22Rv1 (cell line): ENCODE measurements at regions not wholly inside any gene's neighbourhood (a gene's known extent, or its start where the extent isn't known, plus 50 kb on each side); places are given as distances from the start of the nearest gene placed in this dataset.
A peak's percentile ranks its signal among the peaks of the same experiment; 100 is the strongest.

Experiments used
- H3K27ac ChIP-seq: fragments of 450-650 bp; 2 replicates; pipeline ENCODE4 v1.5.1; 2017
- CTCF ChIP-seq: fragments of 450-650 bp; IDR thresholded peaks from 2 replicates; pipeline ENCODE4 v1.5.1; 2017; ENCODE audit warnings: mild to moderate bottlenecking
- ZFX ChIP-seq: fragments of 450-650 bp; IDR thresholded peaks from 2 replicates; pipeline ENCODE4 v1.6.1; 2017; ENCODE audit warnings: antibody characterized with exemption, borderline replicate concordance

GRCh38 chr3:152555666-152556291, 279.2 kb upstream of the P2RY1 start:
- TF ChIP-seq ZFX: no peak
- TF ChIP-seq CTCF: no peak
- no peak overlapping the region for H3K27ac ChIP-seq

- no peak for TF ChIP-seq ZFX
- no peak for TF ChIP-seq CTCF
- H3K27ac ChIP-seq: no peak overlapping the region
These were observed 278.1 kb upstream of the P2RY1 start for GRCh38 chr3:152556731-152557254.

- TF ChIP-seq CTCF (no peak), ZFX (no peak)
- no peak overlapping the region for H3K27ac ChIP-seq
These were observed 277.5 kb upstream of the P2RY1 start for GRCh38 chr3:152557302-152557999.

DNA sequence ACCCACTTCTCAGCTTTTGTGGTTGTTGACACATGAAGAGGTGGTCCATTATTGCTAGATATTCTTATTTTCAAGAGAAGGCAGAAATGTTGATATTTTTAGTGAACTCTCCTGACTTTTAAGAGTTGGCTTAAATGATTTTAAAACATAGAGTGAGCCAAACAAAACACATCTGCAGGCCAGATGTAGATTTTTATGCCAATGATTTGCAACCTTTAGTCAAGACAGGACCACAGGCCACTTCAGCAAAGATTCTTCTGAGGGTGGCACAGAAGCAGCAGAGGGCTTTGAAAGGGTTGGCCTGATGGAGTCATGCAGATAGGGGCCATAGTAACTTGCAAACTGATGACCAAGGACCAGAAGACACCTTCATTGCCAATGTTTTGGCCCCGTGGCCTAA, 276.5 kb upstream of the P2RY1 start:
- TF ChIP-seq ZFX: no peak
- TF ChIP-seq CTCF: no peak

DNA sequence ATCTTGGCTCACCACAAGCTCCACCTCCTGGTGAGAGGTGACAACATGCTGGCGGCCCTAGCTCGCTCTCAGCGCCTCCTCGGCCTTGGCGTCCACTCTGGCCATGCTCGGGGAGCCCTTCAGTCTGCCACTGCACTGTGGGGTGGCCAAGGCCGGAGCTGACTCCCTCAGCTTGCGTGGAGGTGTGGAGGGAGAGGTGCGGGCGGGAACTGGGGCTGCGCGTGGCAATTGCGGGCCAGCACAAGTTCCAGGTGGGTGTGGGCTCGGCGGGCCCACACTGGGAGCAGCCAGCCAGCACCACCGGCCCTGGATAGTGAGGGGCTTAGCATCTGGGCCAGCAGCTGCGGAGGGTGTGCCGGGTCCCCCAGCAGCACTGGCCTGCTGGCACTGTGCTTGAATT, 275.7 kb upstream of the P2RY1 start:
- TF ChIP-seq ZFX: no peak
- TF ChIP-seq CTCF: no peak
- no peak overlapping the region for H3K27ac ChIP-seq

More for the DNA sequence above, 276.5 kb upstream of the P2RY1 start:
- no peak overlapping the region for H3K27ac ChIP-seq

GRCh38 chr3:152564459-152564858, 270.5 kb upstream of the P2RY1 start:
- no peak overlapping the region for H3K27ac ChIP-seq
- TF ChIP-seq CTCF: no peak
- no peak for TF ChIP-seq ZFX

DNA sequence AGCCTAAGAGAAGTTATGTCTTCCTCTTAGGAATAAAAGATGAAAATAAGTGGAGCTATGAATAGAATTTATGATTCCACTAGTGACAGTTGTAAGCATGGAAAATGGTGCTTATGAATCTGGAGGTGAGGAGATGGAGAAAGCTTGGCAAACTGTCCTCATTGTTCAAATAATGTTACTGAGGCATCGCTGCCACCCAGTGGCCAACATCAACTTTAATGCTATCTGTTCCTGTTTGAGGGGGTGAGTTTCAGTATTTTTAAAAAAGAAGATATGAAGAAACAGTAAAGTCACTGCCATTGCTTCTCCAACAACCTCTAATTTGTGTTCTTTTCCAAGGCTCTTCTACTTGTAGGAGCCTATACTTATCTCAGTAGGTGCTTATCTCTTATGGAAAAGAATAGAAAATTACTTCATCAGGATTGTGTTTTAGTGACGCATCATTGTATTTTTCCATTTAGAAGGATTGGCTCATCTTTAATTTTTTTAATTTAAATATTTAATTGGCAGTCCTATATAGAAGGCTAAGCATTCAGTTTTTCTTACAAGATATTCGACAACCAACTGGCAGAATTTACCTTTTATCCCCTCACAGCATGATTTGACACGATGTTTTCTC, 260.4 kb upstream of the P2RY1 start:
- TF ChIP-seq ZFX (no peak), CTCF (peak; percentile 75)
- H3K27ac ChIP-seq: no peak overlapping the region
